Neutrophil (primary cell): ENCODE measurements at regions not wholly inside any gene's neighbourhood (a gene's known extent, or its start where the extent isn't known, plus 50 kb on each side); places are given as distances from the start of the nearest gene placed in this dataset.

Experiments
- H3K27ac ChIP-seq: fragments of 200-600 bp; sonication (generic); 2 replicates; pipeline ENCODE4 v1.5.1; 2016; ENCODE audit warnings: mild to moderate bottlenecking, moderate library complexity
- H3K27me3 ChIP-seq: fragments of 200-600 bp; sonication (generic); 2 replicates; pipeline ENCODE4 v1.6.0; 2016; ENCODE audit warnings: mild to moderate bottlenecking
- H3K36me3 ChIP-seq: fragments of 200-600 bp; sonication (generic); 2 replicates; pipeline ENCODE4 v1.5.1; 2017
- H3K4me1 ChIP-seq, 2 experiments: fragments of 200-600 bp in 1 of 2; sonication (generic) in 1 of 2; 1 replicate in 1 of 2; 2 replicates in 1 of 2; pipeline versions ENCODE4 v1.5.1 to v1.6.1; 2013 to 2016; ENCODE audit warnings: low read depth in 1 of 2, low read length in 1 of 2, mild to moderate bottlenecking in 1 of 2, moderate library complexity in 1 of 2; ENCODE audit not compliant: control insufficient read depth in 1 of 2, insufficient read depth in 1 of 2
- H3K4me3 ChIP-seq, 2 experiments: fragments of 200-600 bp in 1 of 2; sonication (generic) in 1 of 2; 1 replicate in 1 of 2; 2 replicates in 1 of 2; pipeline ENCODE4 v1.5.1; 2013 to 2016; ENCODE audit warnings: low read depth in 1 of 2, low read length in 1 of 2, mild to moderate bottlenecking in 1 of 2, moderate library complexity in 1 of 2
- H3K9me3 ChIP-seq: fragments of 200-600 bp; sonication (generic); 2 replicates; pipeline ENCODE4 v1.5.1; 2016
- CTCF ChIP-seq: fragments of 200-600 bp; sonication (generic); IDR thresholded peaks from 2 replicates; pipeline ENCODE4 v1.5.1; 2016; ENCODE audit warnings: antibody characterized with exemption

- TF ChIP-seq CTCF, result no peak
- Histone ChIP-seq H3K4me1 (no peaks in the 10 kb centered on the region), H3K4me3 (no peak overlapping the region), H3K27ac (no peak overlapping the region), H3K36me3 (no peaks in the 10 kb centered on the region), H3K9me3 (no peaks in the 10 kb centered on the region), H3K27me3 (peaks cover 16% of the 10 kb centered on the region)
Measured at GRCh38 chr1:84749427-84749826, 59.2 kb upstream of the SSX2IP start.

GRCh38 chr1:84748364-84748763 is 58.1 kb upstream of the SSX2IP start:
- H3K4me3 ChIP-seq, result no peak overlapping the region
- peaks cover 16% of the 10 kb centered on the region for H3K27me3 ChIP-seq
- H3K36me3 ChIP-seq, result no peaks in the 10 kb centered on the region
- H3K9me3 ChIP-seq, result no peaks in the 10 kb centered on the region
- no peak overlapping the region for H3K27ac ChIP-seq
- TF ChIP-seq CTCF, result no peak
- no peaks in the 10 kb centered on the region for H3K4me1 ChIP-seq

GRCh38 chr1:84745857-84746256 is 55.6 kb upstream of the SSX2IP start:
- H3K27me3 ChIP-seq, result peaks cover 16% of the 10 kb centered on the region
- no peak for TF ChIP-seq CTCF
- H3K9me3 ChIP-seq, result no peaks in the 10 kb centered on the region

GRCh38 chr1:84743896-84744295 is 53.6 kb upstream of the SSX2IP start:
- no peaks in the 10 kb centered on the region for H3K9me3 ChIP-seq
- H3K27ac ChIP-seq, result no peak overlapping the region
- no peak for TF ChIP-seq CTCF
- H3K4me3 ChIP-seq, result no peak overlapping the region
- peaks cover under 1% of the 10 kb centered on the region for H3K27me3 ChIP-seq
- H3K36me3 ChIP-seq, result no peaks in the 10 kb centered on the region
- H3K4me1 ChIP-seq, result no peaks in the 10 kb centered on the region

More at GRCh38 chr1:84745857-84746256, 55.6 kb upstream of the SSX2IP start:
- no peak overlapping the region for H3K27ac ChIP-seq
- H3K36me3 ChIP-seq, result no peaks in the 10 kb centered on the region
- no peaks in the 10 kb centered on the region for H3K4me1 ChIP-seq
- H3K4me3 ChIP-seq, result no peak overlapping the region

GRCh38 chr1:84742653-84743052 is 52.4 kb upstream of the SSX2IP start:
- H3K36me3 ChIP-seq, result no peaks in the 10 kb centered on the region
- no peak for TF ChIP-seq CTCF

More at GRCh38 chr1:84742653-84743052, 52.4 kb upstream of the SSX2IP start:
- H3K9me3 ChIP-seq, result no peaks in the 10 kb centered on the region
- H3K27me3 ChIP-seq, result no peaks in the 10 kb centered on the region
- no peaks in the 10 kb centered on the region for H3K4me1 ChIP-seq
- no peak overlapping the region for H3K27ac ChIP-seq
- no peak overlapping the region for H3K4me3 ChIP-seq
